ENCODE measurements at regions not wholly inside any gene's neighbourhood (a gene's known extent, or its start where the extent isn't known, plus 50 kb on each side); places are given as distances from the start of the nearest gene placed in this dataset.

- no peak for TF ChIP-seq CTCF (IDR thresholded peaks at IDR 0.05; ENCODE audit: low read depth, low read length)
- TF ChIP-seq EZH2phosphoT487 (IDR thresholded peaks at IDR 0.05; ENCODE audit: low read depth), result no peak
These were observed 438.5 kb upstream of the LRRC4C start for GRCh38 chr11:41897991-41898390.

Data from OCI-LY3 (cell line).